Neuronal stem cell (in vitro differentiated cells): ENCODE measurements at regions not wholly inside any gene's neighbourhood (a gene's known extent, or its start where the extent isn't known, plus 50 kb on each side); places are given as distances from the start of the nearest gene placed in this dataset.
A peak's percentile ranks its signal among the peaks of the same experiment; 100 is the strongest.

Source experiments
- DNase-seq: peaks from one replicate; pipeline ENCODE4 v3.0.0-alpha.2; 2013; ENCODE audit warnings: low spot score
- H2AFZ ChIP-seq: one replicate; pipeline ENCODE4 v1.6.1; 2013; ENCODE audit warnings: mild to moderate bottlenecking, low read length, inconsistent platforms
- H2AK5ac ChIP-seq: 2 replicates; pipeline ENCODE4 v1.6.1; 2013; ENCODE audit warnings: low read depth, mild to moderate bottlenecking, inconsistent platforms, low read length, moderate library complexity, mixed read lengths
- H2BK120ac ChIP-seq: 2 replicates; pipeline ENCODE4 v1.6.1; 2013; ENCODE audit warnings: low read depth, mild to moderate bottlenecking, inconsistent platforms, low read length, moderate library complexity, mixed read lengths
- H2BK12ac ChIP-seq: one replicate; pipeline ENCODE4 v1.6.1; 2013; ENCODE audit warnings: low read length, inconsistent platforms
- H2BK15ac ChIP-seq: 2 replicates; pipeline ENCODE4 v1.6.1; 2013; ENCODE audit warnings: mild to moderate bottlenecking, low read length, inconsistent platforms, mixed read lengths
- H2BK5ac ChIP-seq: one replicate; pipeline ENCODE4 v1.6.1; 2013; ENCODE audit warnings: inconsistent platforms, mild to moderate bottlenecking, low read length, moderate library complexity
- H3K14ac ChIP-seq: one replicate; pipeline ENCODE4 v1.6.1; 2013; ENCODE audit warnings: low read length, inconsistent platforms
- H3K18ac ChIP-seq: 2 replicates; pipeline ENCODE4 v1.6.1; 2013; ENCODE audit warnings: low read length, inconsistent platforms
- H3K23ac ChIP-seq: 2 replicates; pipeline ENCODE4 v1.6.1; 2013; ENCODE audit warnings: low read depth, mild to moderate bottlenecking, mixed read lengths, low read length, inconsistent platforms; ENCODE audit not compliant: poor library complexity
- H3K27ac ChIP-seq: replicated peaks from 3 replicates; pipeline ENCODE4 v1.5.1; 2013; ENCODE audit warnings: low read length, inconsistent platforms
- H3K27me3 ChIP-seq, 3 experiments: 2 replicates each; pipeline ENCODE4 v1.6.1; 2013; ENCODE audit warnings: low read length in 3 of 3, mild to moderate bottlenecking in 2 of 3, inconsistent platforms in 1 of 3, low read depth in 1 of 3, mixed read lengths in 1 of 3, moderate library complexity in 1 of 3; ENCODE audit not compliant: control insufficient read depth in 3 of 3, insufficient read depth in 3 of 3
- H3K36me3 ChIP-seq, 2 donors: replicated peaks in 1 of 2; 2 replicates each; pipeline ENCODE4 v1.6.1; 2013; ENCODE audit warnings: low read length in 2 of 2; ENCODE audit not compliant: control insufficient read depth in 2 of 2, insufficient read depth in 2 of 2
- H3K4ac ChIP-seq: 2 replicates; pipeline ENCODE4 v1.6.1; 2013; ENCODE audit warnings: inconsistent platforms, mild to moderate bottlenecking, low read length, moderate library complexity
- H3K4me1 ChIP-seq, 2 donors: 1 replicate in 1 of 2; 2 replicates in 1 of 2; pipeline ENCODE4 v1.6.1; 2013; ENCODE audit warnings: low read length in 2 of 2, low read depth in 1 of 2; ENCODE audit not compliant: control insufficient read depth in 2 of 2, insufficient read depth in 1 of 2
- H3K4me2 ChIP-seq: one replicate; pipeline ENCODE4 v1.6.1; 2013; ENCODE audit warnings: mild to moderate bottlenecking, low read length, inconsistent platforms; ENCODE audit not compliant: insufficient read depth, poor library complexity, severe bottlenecking
- H3K4me3 ChIP-seq, 2 donors: 2 replicates each; pipeline ENCODE4 v1.5.1; 2013; ENCODE audit warnings: low read length in 2 of 2, mild to moderate bottlenecking in 2 of 2, inconsistent platforms in 1 of 2, moderate library complexity in 1 of 2
- H3K79me1 ChIP-seq: one replicate; pipeline ENCODE4 v1.6.1; 2013; ENCODE audit warnings: low read depth, mild to moderate bottlenecking, inconsistent platforms, low read length, moderate library complexity
- H3K9ac ChIP-seq: one replicate; pipeline ENCODE4 v1.6.1; 2013; ENCODE audit warnings: mild to moderate bottlenecking, low read depth, low read length, inconsistent platforms; ENCODE audit not compliant: poor library complexity
- H3K9me3 ChIP-seq, 2 donors: replicated peaks in 1 of 2; 2 replicates each; pipeline versions ENCODE3 to v1.6.1; 2013; ENCODE audit warnings: low read length in 2 of 2, mild to moderate bottlenecking in 2 of 2, inconsistent platforms in 1 of 2, low read depth in 1 of 2, mixed read lengths in 1 of 2, moderate library complexity in 1 of 2; ENCODE audit not compliant: control insufficient read depth in 2 of 2, insufficient read depth in 1 of 2
- H4K8ac ChIP-seq: one replicate; pipeline ENCODE4 v1.6.1; 2013; ENCODE audit warnings: low read depth, mild to moderate bottlenecking, inconsistent platforms, low read length, moderate library complexity
- H4K91ac ChIP-seq: one replicate; pipeline ENCODE4 v1.6.1; 2013; ENCODE audit warnings: low read length, low read depth, mild to moderate bottlenecking, inconsistent platforms; ENCODE audit not compliant: poor library complexity
- WGBS, 2 donors: extraction: QIAGEN DNeasy Blood & Tissue Kit; methylation state at CpG; one replicate each; pipeline ENCODE4 v1.1.7; 2013; ENCODE audit warnings: missing lambda C conversion rate in 2 of 2, mixed read lengths in 1 of 2; ENCODE audit not compliant: insufficient read length in 2 of 2, insufficient replicate concordance in 1 of 2; ENCODE audit errors: extremely low coverage in 2 of 2; 5-methylcytosine and 5-hydroxymethylcytosine counted together

- Histone ChIP-seq H3K9ac (no peak overlapping the region), H3K14ac (no peak overlapping the region), H4K91ac (no peak overlapping the region), H3K27ac (peak overlapping the region; percentile 67), H2BK120ac (no peak overlapping the region), H3K4me2 (no peak overlapping the region), H2BK5ac (no peak overlapping the region), H3K4me1 (peaks cover 23 to 56% of the 10 kb centered on the region in 2 donors), H3K4me3 (no peak overlapping the region), H2AFZ (no peak overlapping the region), H3K4ac (no peak overlapping the region), H3K18ac (no peak overlapping the region), H3K27me3 (no peaks in the 10 kb centered on the region), H2BK15ac (no peak overlapping the region), H3K23ac (no peak overlapping the region), H3K79me1 (no peaks in the 10 kb centered on the region), H3K9me3 (no peaks in the 10 kb centered on the region), H2AK5ac (no peak overlapping the region), H4K8ac (no peak overlapping the region), H3K36me3 (no peaks in the 10 kb centered on the region), H2BK12ac (no peak overlapping the region)
- WGBS, 2 donors = no CpG with 5 or more reads among the region's 12 CpGs
- no peak for DNase-seq
Measured at GRCh38 chr5:124907098-124907644, 160.7 kb upstream of the ZNF608 start.

- Histone ChIP-seq H3K4me2 (no peak overlapping the region), H4K8ac (no peak overlapping the region), H2BK5ac (no peak overlapping the region), H3K27me3 (no peaks in the 10 kb centered on the region), H3K9me3 (no peaks in the 10 kb centered on the region), H3K4me1 (peaks cover 15 to 42% of the 10 kb centered on the region in 2 donors), H3K4me3 (no peak overlapping the region), H2BK12ac (no peak overlapping the region), H3K4ac (no peak overlapping the region), H3K14ac (no peak overlapping the region), H2AK5ac (no peak overlapping the region), H3K23ac (no peak overlapping the region), H2BK120ac (no peak overlapping the region), H3K9ac (no peak overlapping the region), H3K36me3 (no peaks in the 10 kb centered on the region), H3K79me1 (no peaks in the 10 kb centered on the region), H3K18ac (no peak overlapping the region), H2AFZ (no peak overlapping the region), H4K91ac (no peak overlapping the region), H3K27ac (no peak overlapping the region), H2BK15ac (no peak overlapping the region)
- WGBS, 2 donors = no CpG with 5 or more reads among the region's 7 CpGs
- DNase-seq = no peak
Measured at GRCh38 chr5:124908581-124909451, 162.4 kb upstream of the ZNF608 start.

- Histone ChIP-seq H3K18ac (no peak overlapping the region), H3K23ac (no peak overlapping the region), H4K91ac (no peak overlapping the region), H3K27ac (no peak overlapping the region), H2BK5ac (no peak overlapping the region), H2AK5ac (no peak overlapping the region), H2BK12ac (no peak overlapping the region), H2AFZ (no peak overlapping the region), H2BK120ac (no peak overlapping the region), H3K4ac (no peak overlapping the region), H3K36me3 (no peaks in the 10 kb centered on the region), H3K9me3 (peaks cover 0 to 3% of the 10 kb centered on the region in 2 donors), H3K9ac (no peak overlapping the region), H4K8ac (no peak overlapping the region), H3K27me3 (no peaks in the 10 kb centered on the region), H2BK15ac (no peak overlapping the region), H3K4me2 (no peak overlapping the region), H3K14ac (no peak overlapping the region), H3K79me1 (no peaks in the 10 kb centered on the region), H3K4me1 (peaks cover 13 to 40% of the 10 kb centered on the region in 2 donors), H3K4me3 (no peak overlapping the region)
- DNase-seq = no peak
- WGBS, 2 donors = no CpG with 5 or more reads among the region's 5 CpGs
Measured at GRCh38 chr5:124909734-124910133, 163.3 kb upstream of the ZNF608 start.

GRCh38 chr5:124910354-124911016 lies 164.0 kb upstream of the ZNF608 start:
- no peak overlapping the region for H3K4me2 ChIP-seq
- no peak overlapping the region for H3K27ac ChIP-seq
- H3K23ac ChIP-seq = no peak overlapping the region
- no peak overlapping the region for H4K8ac ChIP-seq
- H3K9ac ChIP-seq = no peak overlapping the region
- no CpG with 5 or more reads among the region's 3 CpGs for WGBS, 2 donors
- H3K4me1 ChIP-seq = peaks cover 13 to 34% of the 10 kb centered on the region in 2 donors
- no peak overlapping the region for H2AK5ac ChIP-seq
- H4K91ac ChIP-seq = no peak overlapping the region
- H2BK12ac ChIP-seq = no peak overlapping the region
- no peaks in the 10 kb centered on the region for H3K79me1 ChIP-seq
- H3K36me3 ChIP-seq = no peaks in the 10 kb centered on the region
- H2BK120ac ChIP-seq = no peak overlapping the region
- H3K14ac ChIP-seq = no peak overlapping the region
- no peak overlapping the region for H2AFZ ChIP-seq
- H3K9me3 ChIP-seq = peaks cover 0 to 3% of the 10 kb centered on the region in 2 donors
- no peak overlapping the region for H3K4me3 ChIP-seq
- H3K18ac ChIP-seq = no peak overlapping the region
- H3K4ac ChIP-seq = no peak overlapping the region
- no peaks in the 10 kb centered on the region for H3K27me3 ChIP-seq
- H2BK15ac ChIP-seq = no peak overlapping the region
- no peak for DNase-seq
- no peak overlapping the region for H2BK5ac ChIP-seq
